H1 (cell line): ENCODE measurements at regions not wholly inside any gene's neighbourhood (a gene's known extent, or its start where the extent isn't known, plus 50 kb on each side); places are given as distances from the start of the nearest gene placed in this dataset.

Source experiments
- ASH2L ChIP-seq: fragments of 200-600, 300-600 bp; sonication (generic); IDR thresholded peaks from one replicate; pipeline ENCODE4 v1.7.1; 2017; ENCODE audit warnings: low read length
- CBX5 ChIP-seq: fragments of 300-800, 300-1000 bp; sonication (generic); IDR thresholded peaks from 2 replicates; pipeline ENCODE4 v1.7.1; 2016; ENCODE audit warnings: antibody characterized with exemption, low read length, low read depth
- HDAC6 ChIP-seq: IDR thresholded peaks from one replicate; pipeline ENCODE4 v1.7.1; 2012; ENCODE audit warnings: low read depth, mild to moderate bottlenecking, inconsistent platforms, low read length, moderate library complexity
- MAFK ChIP-seq: IDR thresholded peaks from 2 replicates; pipeline ENCODE4 v1.6.1; 2012; ENCODE audit warnings: low read depth, mild to moderate bottlenecking, improper control_type of control experiment, low read length
- NANOG ChIP-seq: IDR thresholded peaks from 2 replicates; pipeline ENCODE4 v1.6.1; 2011; ENCODE audit warnings: low read length, low read depth, mild to moderate bottlenecking, inconsistent platforms; ENCODE audit not compliant: insufficient read depth, poor library complexity, severe bottlenecking
- POU5F1 ChIP-seq: IDR thresholded peaks from 2 replicates; pipeline ENCODE4 v1.6.1; 2011; ENCODE audit warnings: low read depth, mild to moderate bottlenecking, low read length, moderate library complexity
- RAD21 ChIP-seq, 2 experiments: IDR thresholded peaks in 1 of 2; conservative IDR thresholded peaks in 1 of 2; 2 replicates each; pipeline ENCODE4 v1.6.1; 2011; ENCODE audit warnings: low read depth in 2 of 2, low read length in 2 of 2, improper control_type of control experiment in 1 of 2, inconsistent platforms in 1 of 2, mild to moderate bottlenecking in 1 of 2, moderate library complexity in 1 of 2
- RBBP5 ChIP-seq: IDR thresholded peaks from 2 replicates; pipeline ENCODE4 v1.7.1; 2012; ENCODE audit warnings: low read depth, mild to moderate bottlenecking, inconsistent platforms, low read length, moderate library complexity, borderline replicate concordance
- SIRT6 ChIP-seq: IDR thresholded peaks from one replicate; pipeline ENCODE4 v1.7.1; 2012; ENCODE audit warnings: low read length, inconsistent platforms
- TF ChIP-seq, protein P1 (sequence below): IDR thresholded peaks from 2 replicates; pipeline ENCODE4 v1.6.1; 2012; ENCODE audit warnings: low read length, inconsistent platforms

DNA sequence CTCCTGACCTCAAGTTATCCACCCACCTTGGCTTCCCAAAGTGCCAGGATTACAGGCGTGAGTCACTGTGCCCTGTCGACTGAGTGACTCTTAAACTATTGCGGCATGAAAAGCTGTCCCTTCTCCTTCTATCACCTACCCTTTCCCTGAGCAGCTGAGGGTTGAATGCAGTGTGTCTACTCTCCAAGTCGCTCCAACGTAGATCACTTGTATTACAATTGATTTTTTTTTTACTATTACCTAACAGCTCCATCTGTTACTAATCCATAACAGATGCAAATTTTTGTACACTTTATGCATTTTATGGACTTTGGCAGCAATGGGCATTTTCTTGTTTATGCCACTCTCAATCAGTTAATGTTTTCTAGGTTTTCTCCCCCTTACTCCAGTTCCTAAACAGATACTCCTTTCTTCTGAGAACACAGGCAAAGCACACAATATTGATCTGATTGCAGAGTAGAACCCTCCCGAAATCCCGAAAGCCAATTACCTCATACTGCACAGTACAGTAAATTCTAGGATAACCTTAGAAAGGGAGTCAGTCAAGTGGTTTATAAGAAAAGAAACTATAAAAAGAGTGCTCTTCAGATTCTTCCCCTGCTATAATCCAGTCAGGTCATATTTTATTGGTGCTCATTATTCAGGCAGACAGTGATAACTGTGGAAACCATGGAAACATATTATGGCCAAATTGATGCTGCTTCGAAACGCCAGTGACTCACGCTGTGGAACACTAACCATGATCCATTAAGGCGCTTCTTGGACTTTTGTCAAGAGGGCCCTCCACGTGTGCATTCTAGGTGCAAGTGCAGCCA, 273.0 kb downstream of the ADGB start (continued):
- TF ChIP-seq RBBP5 (no peak), POU5F1 (no peak), MAFK (no peak), RAD21 (IDR thresholded peaks at IDR 0.05 in 1 of 2, conservative IDR thresholded peaks at IDR 0.05 in 1 of 2; ENCODE audit: low read depth in 2 of 2, low read length in 2 of 2) (no peak), SIRT6 (no peak), HDAC6 (no peak), CBX5 (no peak), ASH2L (no peak), NANOG (no peak)
- TF ChIP-seq, protein P1, sequence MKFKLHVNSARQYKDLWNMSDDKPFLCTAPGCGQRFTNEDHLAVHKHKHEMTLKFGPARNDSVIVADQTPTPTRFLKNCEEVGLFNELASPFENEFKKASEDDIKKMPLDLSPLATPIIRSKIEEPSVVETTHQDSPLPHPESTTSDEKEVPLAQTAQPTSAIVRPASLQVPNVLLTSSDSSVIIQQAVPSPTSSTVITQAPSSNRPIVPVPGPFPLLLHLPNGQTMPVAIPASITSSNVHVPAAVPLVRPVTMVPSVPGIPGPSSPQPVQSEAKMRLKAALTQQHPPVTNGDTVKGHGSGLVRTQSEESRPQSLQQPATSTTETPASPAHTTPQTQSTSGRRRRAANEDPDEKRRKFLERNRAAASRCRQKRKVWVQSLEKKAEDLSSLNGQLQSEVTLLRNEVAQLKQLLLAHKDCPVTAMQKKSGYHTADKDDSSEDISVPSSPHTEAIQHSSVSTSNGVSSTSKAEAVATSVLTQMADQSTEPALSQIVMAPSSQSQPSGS = no peak
